ENCODE measurements at regions not wholly inside any gene's neighbourhood (a gene's known extent, or its start where the extent isn't known, plus 50 kb on each side); places are given as distances from the start of the nearest gene placed in this dataset.

DNA sequence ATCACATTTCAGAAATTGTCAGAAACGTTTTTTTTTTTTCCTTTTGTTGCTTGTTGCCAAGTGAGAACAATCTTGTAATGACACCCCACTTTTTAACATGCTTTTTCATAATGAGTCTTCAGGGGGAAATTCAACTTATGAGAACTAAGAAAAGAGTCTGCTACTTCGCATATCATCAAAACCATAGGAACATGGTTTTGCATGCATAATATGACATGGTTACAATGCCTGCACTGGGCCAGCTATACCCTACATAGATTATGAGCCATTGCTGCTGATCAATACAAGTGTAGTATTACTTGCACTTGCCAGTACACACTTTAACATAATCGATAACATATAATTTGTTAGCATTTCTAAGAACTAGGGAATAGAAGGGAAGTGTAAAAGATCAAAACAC lies 191.0 kb upstream of the NBEA start:
- TF ChIP-seq, protein P1, sequence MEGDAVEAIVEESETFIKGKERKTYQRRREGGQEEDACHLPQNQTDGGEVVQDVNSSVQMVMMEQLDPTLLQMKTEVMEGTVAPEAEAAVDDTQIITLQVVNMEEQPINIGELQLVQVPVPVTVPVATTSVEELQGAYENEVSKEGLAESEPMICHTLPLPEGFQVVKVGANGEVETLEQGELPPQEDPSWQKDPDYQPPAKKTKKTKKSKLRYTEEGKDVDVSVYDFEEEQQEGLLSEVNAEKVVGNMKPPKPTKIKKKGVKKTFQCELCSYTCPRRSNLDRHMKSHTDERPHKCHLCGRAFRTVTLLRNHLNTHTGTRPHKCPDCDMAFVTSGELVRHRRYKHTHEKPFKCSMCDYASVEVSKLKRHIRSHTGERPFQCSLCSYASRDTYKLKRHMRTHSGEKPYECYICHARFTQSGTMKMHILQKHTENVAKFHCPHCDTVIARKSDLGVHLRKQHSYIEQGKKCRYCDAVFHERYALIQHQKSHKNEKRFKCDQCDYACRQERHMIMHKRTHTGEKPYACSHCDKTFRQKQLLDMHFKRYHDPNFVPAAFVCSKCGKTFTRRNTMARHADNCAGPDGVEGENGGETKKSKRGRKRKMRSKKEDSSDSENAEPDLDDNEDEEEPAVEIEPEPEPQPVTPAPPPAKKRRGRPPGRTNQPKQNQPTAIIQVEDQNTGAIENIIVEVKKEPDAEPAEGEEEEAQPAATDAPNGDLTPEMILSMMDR (IDR thresholded peaks at IDR 0.05): no peak
- no peak for TF ChIP-seq EZH2 (IDR thresholded peaks at IDR 0.05; ENCODE audit: borderline replicate concordance, insufficient read depth, low read depth, low read length, poor library complexity, severe bottlenecking)
